ENCODE measurements at regions not wholly inside any gene's neighbourhood (a gene's known extent, or its start where the extent isn't known, plus 50 kb on each side); places are given as distances from the start of the nearest gene placed in this dataset.

DNA sequence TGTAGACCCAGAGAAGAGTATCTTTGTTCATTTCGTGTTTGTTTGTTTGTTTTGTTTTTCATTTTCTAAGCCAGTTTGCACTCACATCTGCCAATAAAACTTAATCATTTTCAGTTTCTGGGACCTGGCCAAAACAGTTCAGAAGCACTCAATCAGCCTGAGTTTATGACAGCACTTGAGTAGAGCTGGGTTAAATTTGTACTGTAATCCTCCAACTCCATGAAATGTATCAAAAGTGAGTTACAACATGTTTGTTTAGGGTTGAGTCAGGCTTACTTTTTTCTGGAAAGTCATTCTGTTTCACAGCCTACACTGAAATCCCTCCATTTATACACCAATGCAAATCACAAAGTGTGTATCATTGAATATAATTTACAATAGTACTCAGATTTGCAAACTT lies 91.9 kb downstream of the ZWINT start:
- no peak overlapping the region for H3K4me3 ChIP-seq
- intact Hi-C loops (cut with DNase I): no loop called here
- DNase-seq: no peak
- H3K27me3 ChIP-seq: no peaks in the 10 kb centered on the region
- no peaks in the 10 kb centered on the region for H3K36me3 ChIP-seq
- TF ChIP-seq POLR2AphosphoS5 (IDR thresholded peaks at IDR 0.05) (no peak), EP300 (IDR thresholded peaks at IDR 0.05) (no peak), POLR2A (IDR thresholded peaks at IDR 0.05) (no peak)
- TF ChIP-seq, protein P1, sequence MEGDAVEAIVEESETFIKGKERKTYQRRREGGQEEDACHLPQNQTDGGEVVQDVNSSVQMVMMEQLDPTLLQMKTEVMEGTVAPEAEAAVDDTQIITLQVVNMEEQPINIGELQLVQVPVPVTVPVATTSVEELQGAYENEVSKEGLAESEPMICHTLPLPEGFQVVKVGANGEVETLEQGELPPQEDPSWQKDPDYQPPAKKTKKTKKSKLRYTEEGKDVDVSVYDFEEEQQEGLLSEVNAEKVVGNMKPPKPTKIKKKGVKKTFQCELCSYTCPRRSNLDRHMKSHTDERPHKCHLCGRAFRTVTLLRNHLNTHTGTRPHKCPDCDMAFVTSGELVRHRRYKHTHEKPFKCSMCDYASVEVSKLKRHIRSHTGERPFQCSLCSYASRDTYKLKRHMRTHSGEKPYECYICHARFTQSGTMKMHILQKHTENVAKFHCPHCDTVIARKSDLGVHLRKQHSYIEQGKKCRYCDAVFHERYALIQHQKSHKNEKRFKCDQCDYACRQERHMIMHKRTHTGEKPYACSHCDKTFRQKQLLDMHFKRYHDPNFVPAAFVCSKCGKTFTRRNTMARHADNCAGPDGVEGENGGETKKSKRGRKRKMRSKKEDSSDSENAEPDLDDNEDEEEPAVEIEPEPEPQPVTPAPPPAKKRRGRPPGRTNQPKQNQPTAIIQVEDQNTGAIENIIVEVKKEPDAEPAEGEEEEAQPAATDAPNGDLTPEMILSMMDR (IDR thresholded peaks at IDR 0.05): no peak
- H3K9me3 ChIP-seq: no peaks in the 10 kb centered on the region
- 5 to 37% methylated on average over 1 of the region's 1 CpG for WGBS, 2 donors
- H3K27ac ChIP-seq: no peak overlapping the region
- H3K4me1 ChIP-seq: no peaks in the 10 kb centered on the region

- Histone ChIP-seq H3K27ac (no peak overlapping the region), H3K4me3 (no peak overlapping the region), H3K36me3 (no peaks in the 10 kb centered on the region), H3K4me1 (no peaks in the 10 kb centered on the region), H3K27me3 (no peaks in the 10 kb centered on the region), H3K9me3 (no peaks in the 10 kb centered on the region)
- TF ChIP-seq POLR2AphosphoS5 (IDR thresholded peaks at IDR 0.05): no peak
- TF ChIP-seq, protein P1 (IDR thresholded peaks at IDR 0.05): no peak
- no peak for TF ChIP-seq EP300 (IDR thresholded peaks at IDR 0.05)
- TF ChIP-seq POLR2A (IDR thresholded peaks at IDR 0.05): no peak
- 81 to 88% methylated on average over 1 of the region's 1 CpG for WGBS, 2 donors
- intact Hi-C loops (cut with DNase I): no loop called here
- DNase-seq: no peak
These were observed 94.9 kb downstream of the ZWINT start for GRCh38 chr10:56266120-56266519.

GRCh38 chr10:56258991-56259390 lies 102.1 kb downstream of the ZWINT start:
- DNase-seq: no peak
- intact Hi-C loops (cut with DNase I): no loop called here
- H3K36me3 ChIP-seq: no peaks in the 10 kb centered on the region
- H3K27ac ChIP-seq: no peak overlapping the region
- no peaks in the 10 kb centered on the region for H3K27me3 ChIP-seq
- H3K9me3 ChIP-seq: no peaks in the 10 kb centered on the region
- TF ChIP-seq POLR2A (IDR thresholded peaks at IDR 0.05): no peak
- TF ChIP-seq, protein P1 (IDR thresholded peaks at IDR 0.05): no peak
- TF ChIP-seq POLR2AphosphoS5 (IDR thresholded peaks at IDR 0.05): no peak
- TF ChIP-seq EP300 (IDR thresholded peaks at IDR 0.05): no peak
- no peaks in the 10 kb centered on the region for H3K4me1 ChIP-seq
- no peak overlapping the region for H3K4me3 ChIP-seq

- no peak overlapping the region for H3K4me3 ChIP-seq
- TF ChIP-seq POLR2AphosphoS5 (IDR thresholded peaks at IDR 0.05): no peak
- no peak for TF ChIP-seq POLR2A (IDR thresholded peaks at IDR 0.05)
- TF ChIP-seq, protein P1 (IDR thresholded peaks at IDR 0.05): no peak
- TF ChIP-seq EP300 (IDR thresholded peaks at IDR 0.05): no peak
- intact Hi-C loops (cut with DNase I): no loop called here
- H3K27ac ChIP-seq: no peak overlapping the region
- H3K4me1 ChIP-seq: no peaks in the 10 kb centered on the region
- H3K9me3 ChIP-seq: no peaks in the 10 kb centered on the region
- DNase-seq: no peak
- H3K27me3 ChIP-seq: no peaks in the 10 kb centered on the region
- no peaks in the 10 kb centered on the region for H3K36me3 ChIP-seq
- WGBS, 2 donors: 51 to 68% methylated on average over 2 of the region's 2 CpGs
These were observed 102.7 kb downstream of the ZWINT start for GRCh38 chr10:56258378-56258777.

- Histone ChIP-seq H3K27ac (no peak overlapping the region), H3K4me1 (no peaks in the 10 kb centered on the region), H3K36me3 (no peaks in the 10 kb centered on the region), H3K9me3 (peaks cover 0 to 3% (median 0%) of the 10 kb centered on the region in 4 donors), H3K27me3 (no peaks in the 10 kb centered on the region), H3K4me3 (no peak overlapping the region)
- intact Hi-C loops (cut with DNase I): no loop called here
- WGBS, 2 donors: 82 to 87% methylated on average over 8 of the region's 8 CpGs
- TF ChIP-seq, protein P1 (IDR thresholded peaks at IDR 0.05): no peak
- no peak for TF ChIP-seq POLR2A (IDR thresholded peaks at IDR 0.05)
- TF ChIP-seq POLR2AphosphoS5 (IDR thresholded peaks at IDR 0.05): no peak
- no peak for TF ChIP-seq EP300 (IDR thresholded peaks at IDR 0.05)
- DNase-seq: no peak
These were observed 105.8 kb downstream of the ZWINT start for GRCh38 chr10:56255298-56255697.

Measured in sigmoid colon (tissue), 6 donors.